ENCODE measurements at regions not wholly inside any gene's neighbourhood (a gene's known extent, or its start where the extent isn't known, plus 50 kb on each side); places are given as distances from the start of the nearest gene placed in this dataset.

DNA sequence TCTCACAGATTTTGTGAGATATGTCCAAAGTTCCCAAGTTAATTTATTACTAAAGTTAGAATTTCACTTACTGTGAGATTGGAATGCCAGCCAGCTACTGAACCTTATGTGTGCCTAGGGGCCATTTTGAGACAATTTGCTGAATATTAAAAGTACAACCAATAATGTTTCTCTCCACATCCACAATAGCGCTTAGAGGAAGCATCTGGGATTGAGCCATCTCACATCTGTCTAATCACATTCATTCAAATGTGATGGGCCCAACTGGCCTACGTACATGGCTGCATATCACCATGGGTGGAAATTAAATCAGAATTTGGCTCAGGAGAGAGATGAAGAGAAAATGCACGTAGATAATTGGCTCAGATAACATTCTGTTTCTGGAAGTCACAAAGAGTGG lies 1294.0 kb downstream of the AACS start:
- DNase-seq (ENCODE audit: low spot score in 2 of 2) = no peak
- H3K4me1 Mint-ChIP-seq = no peaks in the 10 kb centered on the region
- H3K36me3 Mint-ChIP-seq = no peaks in the 10 kb centered on the region
- H3K27ac Mint-ChIP-seq = no peak overlapping the region
- no peak for ATAC-seq
- no peak overlapping the region for H3K4me3 Mint-ChIP-seq
- peaks cover 7% of the 10 kb centered on the region for H3K9me3 Mint-ChIP-seq

DNA sequence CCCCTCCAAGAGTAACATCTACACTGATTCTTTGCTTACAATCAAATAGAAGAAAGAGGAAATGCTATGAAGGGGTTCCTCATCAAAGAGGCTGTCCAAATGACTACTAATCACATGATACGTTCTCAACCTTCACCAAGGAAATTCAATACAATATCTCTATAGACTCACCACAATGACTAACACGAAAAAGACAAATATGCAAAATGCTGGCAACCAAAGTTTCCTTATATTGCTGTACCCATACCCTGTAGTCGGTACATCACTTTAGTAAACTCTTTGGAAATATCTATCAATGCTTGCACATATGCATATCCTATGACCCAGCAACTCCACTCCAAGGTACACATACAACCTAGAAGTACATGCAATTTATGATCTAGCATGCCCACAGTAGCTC lies 1296.6 kb downstream of the AACS start:
- no peaks in the 10 kb centered on the region for H3K4me1 Mint-ChIP-seq
- ATAC-seq (no peak), DNase-seq (ENCODE audit: low spot score in 2 of 2) (no peak)
- no peaks in the 10 kb centered on the region for H3K36me3 Mint-ChIP-seq
- peaks cover 5% of the 10 kb centered on the region for H3K9me3 Mint-ChIP-seq
- H3K27ac Mint-ChIP-seq = no peak overlapping the region
- H3K4me3 Mint-ChIP-seq = no peak overlapping the region

DNA sequence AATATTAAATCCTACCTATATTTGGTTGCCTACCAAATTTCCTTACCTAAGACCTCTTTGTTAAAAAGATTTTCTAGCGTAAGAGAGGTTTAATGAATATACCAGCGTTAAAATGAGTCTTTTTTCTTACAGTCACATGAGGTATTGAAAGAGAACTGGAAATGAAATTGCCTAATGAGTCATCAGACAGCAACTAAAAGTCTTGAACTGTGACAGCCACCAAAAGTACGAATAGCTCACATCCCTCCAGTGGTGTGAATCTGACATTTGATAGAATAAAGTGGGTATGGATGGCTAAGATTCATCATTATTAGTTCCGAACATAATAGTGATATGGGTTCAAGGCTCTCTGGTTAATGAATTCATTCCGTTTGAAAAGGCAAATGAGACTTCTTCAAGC lies 1297.3 kb downstream of the AACS start:
- H3K36me3 Mint-ChIP-seq = no peaks in the 10 kb centered on the region
- ATAC-seq (no peak), DNase-seq (ENCODE audit: low spot score in 2 of 2) (no peak)
- peaks cover 3% of the 10 kb centered on the region for H3K9me3 Mint-ChIP-seq
- H3K4me1 Mint-ChIP-seq = no peaks in the 10 kb centered on the region
- H3K4me3 Mint-ChIP-seq = no peak overlapping the region
- no peak overlapping the region for H3K27ac Mint-ChIP-seq

DNA sequence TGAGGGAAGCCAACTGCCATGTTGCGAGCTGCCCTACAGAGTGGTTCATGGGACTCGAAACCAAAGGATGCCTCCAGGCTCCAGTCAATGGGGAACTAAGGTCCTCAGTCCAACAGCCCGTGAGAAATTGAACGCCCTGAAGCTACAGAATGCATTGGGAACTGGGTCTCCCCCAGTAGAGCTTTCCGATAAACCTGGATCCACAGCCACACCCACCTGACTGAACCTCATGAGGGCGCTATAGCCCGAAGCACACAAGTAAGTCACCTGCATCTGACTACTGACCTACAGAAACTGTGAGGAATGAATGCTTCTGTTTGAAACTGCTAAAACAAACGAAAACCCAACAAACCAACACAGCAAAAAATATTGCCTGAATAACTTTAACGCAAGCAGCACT lies 1297.7 kb downstream of the AACS start:
- H3K9me3 Mint-ChIP-seq = peaks cover 3% of the 10 kb centered on the region
- no peaks in the 10 kb centered on the region for H3K36me3 Mint-ChIP-seq
- DNase-seq (ENCODE audit: low spot score in 2 of 2) = no peak
- H3K4me3 Mint-ChIP-seq = no peak overlapping the region
- H3K27ac Mint-ChIP-seq = no peak overlapping the region
- no peak for ATAC-seq
- no peaks in the 10 kb centered on the region for H3K4me1 Mint-ChIP-seq

DNA sequence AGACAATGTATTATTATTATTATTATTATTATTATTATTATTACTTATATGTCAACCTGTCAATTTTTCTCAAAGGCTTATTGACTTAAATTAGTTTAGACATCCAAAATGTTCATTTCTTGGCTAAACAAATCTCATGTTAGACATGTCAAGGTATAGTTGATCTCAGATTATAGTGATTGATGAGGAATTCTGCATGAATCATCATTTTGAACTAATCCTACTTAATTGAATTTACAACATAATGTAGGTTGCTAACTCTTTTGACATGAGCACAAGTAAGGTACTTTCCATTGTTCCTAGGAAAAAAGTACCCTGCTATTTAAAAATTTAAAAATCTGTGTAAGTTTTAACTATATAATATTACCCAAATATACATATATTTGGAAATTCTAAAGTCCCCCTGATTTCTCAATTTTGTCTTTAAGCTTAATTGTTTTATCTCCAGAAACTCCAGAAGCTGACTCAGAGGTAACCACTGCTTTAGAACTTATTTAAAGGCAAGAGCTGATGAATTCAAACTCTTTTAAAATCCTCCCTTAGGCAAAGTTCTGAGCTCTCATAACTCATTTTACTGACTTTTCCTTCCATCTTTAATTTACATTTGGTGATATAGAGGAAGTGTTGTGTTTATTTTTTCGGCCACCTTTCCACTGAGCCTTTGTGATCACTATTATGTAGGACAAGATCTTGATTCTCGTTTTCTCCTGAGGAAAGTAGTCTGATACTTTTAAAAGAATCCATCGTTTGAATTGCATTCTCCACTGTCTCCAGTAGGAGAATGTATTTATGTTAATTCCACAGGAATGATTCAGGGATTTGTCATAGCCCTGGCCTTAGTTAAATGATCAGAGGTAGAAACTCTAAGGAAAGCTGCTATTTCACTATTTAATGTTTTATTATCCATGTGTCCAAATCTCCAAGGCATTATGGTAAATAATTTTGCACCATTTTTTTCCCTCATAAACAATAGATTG lies 1304.5 kb downstream of the AACS start:
- Mint-ChIP-seq H3K4me3 (no peak overlapping the region), H3K4me1 (no peaks in the 10 kb centered on the region), H3K36me3 (no peaks in the 10 kb centered on the region), H3K27ac (no peak overlapping the region), H3K9me3 (peaks cover 4% of the 10 kb centered on the region)
- DNase-seq (ENCODE audit: low spot score in 2 of 2) = no peak
- no peak for ATAC-seq

DNA sequence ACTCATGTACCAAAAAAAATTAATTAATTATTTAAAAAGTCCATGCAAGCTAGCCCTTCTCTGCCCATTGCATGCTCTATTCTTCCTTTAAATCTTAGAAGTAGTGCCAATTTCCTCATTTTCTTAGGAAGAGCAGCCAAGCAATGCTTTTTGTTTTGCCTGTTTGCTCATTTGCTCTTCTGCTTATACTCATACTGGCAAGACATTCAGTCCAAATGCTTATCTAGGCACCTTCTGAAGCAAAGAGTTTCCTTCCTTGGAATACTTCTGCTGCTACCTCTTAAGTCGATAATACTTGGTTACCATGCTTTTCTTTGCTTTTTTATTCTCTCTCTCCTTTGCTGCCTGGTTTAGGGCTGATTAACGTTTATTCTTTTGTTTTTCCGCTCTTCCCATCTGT lies 1318.3 kb downstream of the AACS start:
- Mint-ChIP-seq H3K4me1 (no peaks in the 10 kb centered on the region), H3K4me3 (no peak overlapping the region), H3K9me3 (peaks cover 3% of the 10 kb centered on the region), H3K36me3 (no peaks in the 10 kb centered on the region), H3K27ac (no peak overlapping the region)
- no peak for DNase-seq (ENCODE audit: low spot score in 2 of 2)
- ATAC-seq = no peak

DNA sequence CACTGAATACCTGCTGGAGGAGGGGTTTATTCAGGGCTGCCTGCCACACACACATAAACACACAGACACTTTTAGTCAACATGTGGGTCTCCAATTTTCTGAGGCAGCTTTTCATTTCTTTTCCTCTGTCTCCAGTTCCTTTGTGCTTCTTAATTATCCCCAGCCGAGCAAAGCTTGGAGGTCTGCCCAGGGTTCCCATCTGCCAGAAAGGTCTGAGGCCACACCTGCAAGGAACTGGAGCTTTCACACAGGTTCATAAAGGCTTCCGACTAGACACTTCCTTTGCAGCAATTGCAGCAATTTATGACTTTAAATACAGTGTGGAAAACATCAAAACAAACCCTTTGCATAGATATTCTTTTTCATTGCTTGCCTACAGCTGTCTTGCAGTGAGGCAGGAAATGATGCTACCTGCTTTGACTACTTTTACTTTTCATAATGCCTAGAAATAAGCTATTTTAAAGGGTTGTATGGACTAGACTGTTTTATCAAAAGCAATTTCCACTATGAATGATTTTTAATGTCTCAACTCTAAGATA lies 1318.9 kb downstream of the AACS start:
- ATAC-seq (no peak), DNase-seq (ENCODE audit: low spot score in 2 of 2) (no peak)
- no peaks in the 10 kb centered on the region for H3K4me1 Mint-ChIP-seq
- H3K4me3 Mint-ChIP-seq = no peak overlapping the region
- H3K9me3 Mint-ChIP-seq = peaks cover 3% of the 10 kb centered on the region
- no peaks in the 10 kb centered on the region for H3K36me3 Mint-ChIP-seq
- no peak overlapping the region for H3K27ac Mint-ChIP-seq

DNA sequence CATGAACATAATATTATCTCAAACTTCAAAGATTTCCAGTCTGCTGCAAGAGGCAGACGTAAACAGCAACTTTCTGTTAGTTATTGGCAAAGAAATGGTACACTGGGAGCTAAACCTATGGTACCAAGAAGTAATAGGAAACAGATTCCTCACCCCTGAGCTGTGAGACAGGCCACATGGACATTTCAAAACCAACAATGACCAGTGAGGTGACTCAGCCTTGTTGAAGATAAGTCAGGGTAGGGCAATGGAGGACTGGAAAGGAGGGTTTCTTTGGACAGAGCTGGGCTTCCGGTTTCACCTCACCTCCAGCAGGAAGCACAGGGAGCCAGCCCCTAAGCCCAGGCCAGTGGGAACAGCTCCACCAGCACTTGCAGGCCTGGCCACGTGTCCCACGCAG lies 1320.5 kb downstream of the AACS start:
- no peak overlapping the region for H3K27ac Mint-ChIP-seq
- no peaks in the 10 kb centered on the region for H3K4me1 Mint-ChIP-seq
- H3K9me3 Mint-ChIP-seq = peaks cover 3% of the 10 kb centered on the region
- no peak overlapping the region for H3K4me3 Mint-ChIP-seq
- no peak for DNase-seq (ENCODE audit: low spot score in 2 of 2)
- no peaks in the 10 kb centered on the region for H3K36me3 Mint-ChIP-seq
- no peak for ATAC-seq

DNA sequence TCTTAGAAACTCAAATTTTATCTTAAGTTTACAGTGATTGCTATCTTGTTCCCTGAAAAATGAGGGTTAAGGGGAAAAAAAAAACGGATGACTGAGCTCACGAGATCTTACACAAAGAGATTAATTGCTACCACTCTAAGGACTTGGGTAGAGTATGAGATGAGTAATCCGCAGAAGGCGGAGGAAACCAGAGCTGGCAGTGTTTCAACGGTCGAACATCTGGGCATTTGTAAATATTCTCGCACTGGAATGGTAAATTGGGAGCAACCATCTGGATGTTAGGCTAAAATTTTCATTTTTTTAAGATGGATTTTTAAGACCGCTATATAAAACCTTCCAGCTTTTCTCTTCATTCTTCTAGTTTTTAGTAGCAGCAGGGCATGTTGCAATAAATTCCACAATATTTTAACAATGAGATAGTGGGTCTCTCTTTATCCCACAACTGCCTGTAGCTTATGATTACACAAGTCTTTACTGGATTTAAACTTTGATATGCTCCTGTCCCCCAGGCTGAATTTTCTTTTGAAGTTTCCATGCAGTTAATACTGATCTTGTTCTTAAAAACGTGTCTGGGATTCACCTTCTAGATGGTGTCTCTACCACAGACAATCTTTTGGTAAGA lies 1324.1 kb downstream of the AACS start:
- Mint-ChIP-seq H3K9me3 (no peaks in the 10 kb centered on the region), H3K4me3 (no peak overlapping the region), H3K27ac (no peak overlapping the region), H3K4me1 (no peaks in the 10 kb centered on the region), H3K36me3 (no peaks in the 10 kb centered on the region)
- no peak for DNase-seq (ENCODE audit: low spot score in 2 of 2)
- no peak for ATAC-seq

DNA sequence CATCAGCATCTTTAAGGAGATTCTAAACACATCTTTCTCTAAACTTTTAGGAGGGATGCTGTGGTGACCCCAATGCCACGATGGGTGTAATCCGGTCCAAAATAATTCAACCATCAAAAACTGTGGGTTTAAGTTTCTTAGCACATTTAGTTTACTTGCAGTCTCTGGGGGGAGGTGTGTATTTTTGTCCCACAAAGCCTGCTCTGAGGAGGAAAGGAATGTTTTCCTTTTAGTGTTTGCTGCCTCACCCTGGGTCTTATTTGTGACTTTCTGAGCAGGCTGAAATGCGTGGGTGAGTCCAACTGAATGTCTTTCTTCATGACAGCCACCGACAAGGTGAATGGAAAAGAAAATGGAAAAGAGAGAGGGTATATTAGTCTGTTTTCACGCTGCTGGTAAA lies 1324.7 kb downstream of the AACS start:
- no peaks in the 10 kb centered on the region for H3K36me3 Mint-ChIP-seq

DNA sequence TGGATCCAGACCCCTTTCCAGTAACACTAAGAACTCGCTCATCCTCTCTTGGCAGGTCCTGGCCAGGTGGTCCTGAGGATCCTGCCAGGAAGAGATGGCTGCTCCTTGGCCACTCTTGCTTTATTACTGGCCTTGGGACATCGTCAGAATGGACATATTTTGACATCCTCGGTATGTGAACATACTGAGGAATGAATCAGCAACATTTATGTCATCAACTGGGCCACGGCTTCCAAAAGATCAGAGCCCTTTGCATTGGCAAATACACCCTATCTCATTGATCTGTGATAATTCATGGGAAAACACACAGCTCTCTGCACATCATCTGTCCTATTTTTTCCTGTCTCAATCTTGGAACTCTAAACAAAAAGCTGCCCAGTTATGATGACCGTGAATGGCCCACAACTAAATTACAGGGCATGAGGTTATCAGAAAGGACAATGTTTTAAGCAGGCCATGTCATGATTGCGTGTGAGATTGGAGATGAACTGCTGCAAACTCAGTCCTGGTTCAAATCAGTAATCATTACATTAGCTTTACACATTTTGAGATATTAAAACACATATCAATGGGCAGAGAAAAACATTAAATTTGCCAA lies 1325.8 kb downstream of the AACS start:
- Mint-ChIP-seq H3K4me1 (no peaks in the 10 kb centered on the region), H3K27ac (no peak overlapping the region), H3K36me3 (no peaks in the 10 kb centered on the region), H3K4me3 (no peak overlapping the region), H3K9me3 (no peaks in the 10 kb centered on the region)
- no peak for ATAC-seq
- DNase-seq (ENCODE audit: low spot score in 2 of 2) = no peak

More for the DNA sequence above, 1324.7 kb downstream of the AACS start:
- ATAC-seq (no peak), DNase-seq (ENCODE audit: low spot score in 2 of 2) (no peak)
- no peak overlapping the region for H3K27ac Mint-ChIP-seq
- no peaks in the 10 kb centered on the region for H3K4me1 Mint-ChIP-seq
- H3K9me3 Mint-ChIP-seq = no peaks in the 10 kb centered on the region
- H3K4me3 Mint-ChIP-seq = no peak overlapping the region

DNA sequence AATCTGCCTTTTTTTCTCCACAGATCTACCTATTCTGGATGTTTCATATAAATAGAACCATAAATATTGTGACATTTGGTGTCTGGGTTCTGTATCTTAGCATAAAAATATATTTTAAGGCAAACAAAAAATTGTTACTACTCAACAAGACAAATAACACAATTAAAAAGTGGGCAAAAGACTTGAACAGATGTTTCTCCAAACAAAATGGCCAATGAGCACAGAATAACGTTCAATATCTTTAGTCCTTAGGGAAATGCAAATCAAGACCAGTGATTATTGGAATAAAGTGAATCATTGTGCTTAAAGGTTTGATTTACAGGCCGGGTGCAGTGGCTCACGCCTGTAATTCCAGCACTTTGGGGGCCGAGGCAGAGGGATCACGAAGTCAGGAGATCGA lies 1331.3 kb downstream of the AACS start:
- H3K4me3 Mint-ChIP-seq = no peak overlapping the region
- no peaks in the 10 kb centered on the region for H3K9me3 Mint-ChIP-seq
- DNase-seq (ENCODE audit: low spot score in 2 of 2) (no peak), ATAC-seq (no peak)
- H3K27ac Mint-ChIP-seq = no peak overlapping the region
- H3K36me3 Mint-ChIP-seq = no peaks in the 10 kb centered on the region
- H3K4me1 Mint-ChIP-seq = no peaks in the 10 kb centered on the region

DNA sequence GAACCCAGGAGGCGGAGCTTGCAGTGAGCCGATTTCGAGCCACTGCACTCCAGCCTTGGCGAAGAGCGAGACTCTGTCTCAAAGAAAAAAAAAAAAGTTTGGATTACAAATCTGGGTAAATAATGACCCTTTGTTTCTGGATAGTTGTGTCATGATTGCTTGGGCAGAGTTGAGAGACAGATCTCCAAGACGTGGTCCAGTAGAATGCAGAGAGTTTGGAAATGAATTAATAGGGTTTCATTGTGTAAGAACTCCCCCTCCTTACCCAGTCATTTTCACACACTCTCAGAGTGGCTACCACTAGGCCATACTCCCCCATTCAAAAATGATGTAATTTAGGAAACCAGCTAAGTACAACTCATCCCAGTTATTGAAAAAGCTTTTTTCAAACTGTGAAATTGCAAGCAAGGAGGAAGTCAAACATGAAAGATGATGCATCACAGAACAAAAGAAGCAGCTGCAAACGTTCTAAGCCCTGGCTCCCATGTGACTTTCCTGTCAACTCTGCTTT lies 1331.9 kb downstream of the AACS start:
- H3K4me1 Mint-ChIP-seq = no peaks in the 10 kb centered on the region
- H3K4me3 Mint-ChIP-seq = no peak overlapping the region
- no peak for DNase-seq (ENCODE audit: low spot score in 2 of 2)
- H3K9me3 Mint-ChIP-seq = no peaks in the 10 kb centered on the region
- H3K36me3 Mint-ChIP-seq = no peaks in the 10 kb centered on the region
- H3K27ac Mint-ChIP-seq = no peak overlapping the region
- ATAC-seq = no peak

DNA sequence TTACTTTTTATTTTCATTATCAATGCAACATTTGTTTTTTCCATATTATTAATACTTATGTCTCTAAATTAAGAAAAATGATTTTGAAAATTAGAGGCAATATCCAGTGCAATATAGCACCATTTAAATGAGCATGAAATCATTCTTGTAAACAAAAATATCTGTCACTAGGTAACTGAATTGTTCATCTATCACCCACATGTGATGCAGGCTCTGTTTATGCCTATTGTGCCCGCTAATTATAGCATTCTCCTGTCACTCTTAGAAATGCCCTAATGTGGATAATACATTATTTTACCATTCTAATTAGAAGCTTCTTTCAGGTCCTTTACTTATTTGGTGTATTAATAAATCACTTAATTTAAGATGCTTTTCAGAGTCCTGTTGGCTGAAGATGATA lies 1332.4 kb downstream of the AACS start:
- Mint-ChIP-seq H3K9me3 (no peaks in the 10 kb centered on the region), H3K36me3 (no peaks in the 10 kb centered on the region), H3K27ac (no peak overlapping the region), H3K4me1 (no peaks in the 10 kb centered on the region), H3K4me3 (no peak overlapping the region)
- no peak for DNase-seq (ENCODE audit: low spot score in 2 of 2)
- ATAC-seq = no peak

DNA sequence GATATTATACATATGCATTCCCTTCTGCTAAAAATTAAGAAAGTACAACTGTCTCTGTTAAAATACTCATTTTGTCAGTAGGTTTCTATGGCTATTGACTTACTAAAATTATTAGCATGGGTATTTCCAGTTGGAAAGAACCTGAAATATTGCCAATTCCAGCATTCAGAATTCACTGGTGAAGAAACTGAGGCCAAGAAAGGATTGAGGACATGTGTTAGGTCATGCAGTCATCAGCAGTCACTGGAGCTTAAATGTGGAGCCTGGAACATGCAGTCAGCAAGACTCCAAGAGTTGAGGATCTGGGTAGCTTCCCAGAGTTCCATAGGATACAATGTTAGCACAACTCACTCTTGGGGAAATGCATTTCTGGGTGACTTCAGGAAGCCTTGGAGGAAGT lies 1335.6 kb downstream of the AACS start:
- DNase-seq (ENCODE audit: low spot score in 2 of 2) = no peak
- Mint-ChIP-seq H3K27ac (no peak overlapping the region), H3K9me3 (no peaks in the 10 kb centered on the region), H3K4me1 (no peaks in the 10 kb centered on the region), H3K4me3 (no peak overlapping the region), H3K36me3 (no peaks in the 10 kb centered on the region)
- no peak for ATAC-seq

Measured in stimulated activated effector memory CD8-positive, alpha-beta T cell treated with anti-CD3 and anti-CD28 coated beads, Interleukin-12 subunit alpha, Interleukin-12 subunit beta, amount 100 ng/mL, for 72 hours (primary cell).